SK-N-SH treated with all-trans-retinoic acid at 6 μM for 48 hours (cell line): ENCODE measurements at regions not wholly inside any gene's neighbourhood (a gene's known extent, or its start where the extent isn't known, plus 50 kb on each side); places are given as distances from the start of the nearest gene placed in this dataset.
"Not testable (repeated sequence)": the region's sequence is repeated elsewhere in the genome, so short reads cannot be mapped to it uniquely, and the experiment has no call there.

Experiments used
- ATAC-seq: fragments of 200-7000 bp; cut with Tn5 transposase; 3 replicates; pipeline ENCODE4 v1.9.1; 2020; ENCODE audit warnings: mild to moderate bottlenecking, moderate library complexity
- ARNTL ChIP-seq: fragments of 450-650 bp; formaldehyde crosslinking; IDR thresholded peaks from 2 replicates; pipeline ENCODE4 v1.5.0; 2020; ENCODE audit warnings: low read depth, mild to moderate bottlenecking, moderate library complexity, borderline replicate concordance
- BACH2 ChIP-seq: fragments of 250-450 bp; sonication (Bioruptor Pico); IDR thresholded peaks from 2 replicates; pipeline ENCODE4 v1.9.0; 2021; ENCODE audit warnings: mild to moderate bottlenecking, borderline replicate concordance
- CREB5 ChIP-seq: fragments of 250-450 bp; sonication (Bioruptor Pico); IDR thresholded peaks from 2 replicates; pipeline ENCODE4 v1.5.1; 2020; ENCODE audit warnings: low read depth, mild to moderate bottlenecking, moderate library complexity
- CSDC2 ChIP-seq: fragments of 250-450 bp; sonication (Bioruptor Pico); IDR thresholded peaks from 2 replicates; pipeline ENCODE4 v1.5.0; 2020; ENCODE audit warnings: mild to moderate bottlenecking, moderate library complexity
- CSRNP3 ChIP-seq: fragments of 250-450 bp; sonication (Bioruptor Pico); IDR thresholded peaks from 2 replicates; pipeline ENCODE4 v1.5.1; 2021; ENCODE audit warnings: mild to moderate bottlenecking, moderate library complexity
- ESRRG ChIP-seq: fragments of 250-450 bp; sonication (Bioruptor Pico); IDR thresholded peaks from 2 replicates; pipeline ENCODE4 v1.6.1; 2021; ENCODE audit warnings: mild to moderate bottlenecking
- GLIS3 ChIP-seq: fragments of 250-450 bp; sonication (Bioruptor Pico); IDR thresholded peaks from 2 replicates; pipeline ENCODE4 v1.5.0; 2020; ENCODE audit warnings: mild to moderate bottlenecking, moderate library complexity
- ISL1 ChIP-seq: fragments of 250-450 bp; sonication (Bioruptor Pico); IDR thresholded peaks from 2 replicates; pipeline ENCODE4 v2.1.2; 2022; ENCODE audit warnings: mild to moderate bottlenecking, moderate library complexity
- POU6F1 ChIP-seq: fragments of 250-450 bp; sonication (Bioruptor Pico); IDR thresholded peaks from 2 replicates; pipeline ENCODE4 v1.8.0; 2021; ENCODE audit warnings: low read depth, mild to moderate bottlenecking, moderate library complexity, borderline replicate concordance
- PPARA ChIP-seq: fragments of 250-450 bp; sonication (Bioruptor Pico); IDR thresholded peaks from 2 replicates; pipeline ENCODE4 v1.5.0; 2020; ENCODE audit warnings: mild to moderate bottlenecking, borderline replicate concordance
- RARB ChIP-seq: fragments of 250-450 bp; sonication (Bioruptor Pico); IDR thresholded peaks from 2 replicates; pipeline ENCODE4 v1.8.0; 2021; ENCODE audit warnings: mild to moderate bottlenecking, moderate library complexity
- SNAI2 ChIP-seq: fragments of 250-450 bp; sonication (Bioruptor Pico); IDR thresholded peaks from 2 replicates; pipeline ENCODE4 v1.5.0; 2020; ENCODE audit warnings: mild to moderate bottlenecking, moderate library complexity
- TSHZ2 ChIP-seq: fragments of 250-450 bp; sonication (Bioruptor Pico); IDR thresholded peaks from 2 replicates; pipeline ENCODE4 v1.5.0; 2020; ENCODE audit warnings: mild to moderate bottlenecking, moderate library complexity
- ZC3H10 ChIP-seq: fragments of 250-450 bp; sonication (Bioruptor Pico); IDR thresholded peaks from 2 replicates; pipeline ENCODE4 v1.5.1; 2021; ENCODE audit warnings: mild to moderate bottlenecking, moderate library complexity
- ZFP3 ChIP-seq: fragments of 250-450 bp; sonication (Bioruptor Pico); IDR thresholded peaks from 2 replicates; pipeline ENCODE4 v1.5.0; 2020; ENCODE audit warnings: mild to moderate bottlenecking, moderate library complexity
- ZFP30 ChIP-seq: fragments of 450-650 bp; formaldehyde crosslinking; IDR thresholded peaks from 2 replicates; pipeline ENCODE4 v1.5.0; 2022; ENCODE audit warnings: mild to moderate bottlenecking, moderate library complexity
- ZNF565 ChIP-seq: fragments of 450-650 bp; formaldehyde crosslinking; conservative IDR thresholded peaks from 2 replicates; pipeline ENCODE4 v1.5.0; 2020; ENCODE audit warnings: low read depth, mild to moderate bottlenecking, moderate library complexity
- ZNF70 ChIP-seq: fragments of 450-650 bp; formaldehyde crosslinking; IDR thresholded peaks from 2 replicates; pipeline ENCODE4 v1.5.0; 2020; ENCODE audit warnings: mild to moderate bottlenecking, moderate library complexity
- ZNF8 ChIP-seq: fragments of 450-650 bp; formaldehyde crosslinking; IDR thresholded peaks from 2 replicates; pipeline ENCODE4 v1.5.0; 2020; ENCODE audit warnings: mild to moderate bottlenecking, moderate library complexity

GRCh38 chr1:109838838-109839240 is 71.8 kb upstream of the CSF1 start (continued):
- TF ChIP-seq CSRNP3 (CRISPR knock-in tag) (no peak), ZNF565 (no peak), BACH2 (CRISPR knock-in tag) (no peak), ISL1 (CRISPR knock-in tag) (no peak), ZFP3 (CRISPR knock-in tag) (no peak), RARB (CRISPR knock-in tag) (no peak), ARNTL (CRISPR knock-in tag) (no peak), ZFP30 (CRISPR knock-in tag) (no peak), SNAI2 (CRISPR knock-in tag) (no peak), CREB5 (no peak)
- TF ChIP-seq, all 23 proteins: peak for 0

- ATAC-seq = no peak
- TF ChIP-seq CSDC2 (CRISPR knock-in tag) (no peak), ZNF8 (CRISPR knock-in tag) (no peak), GLIS3 (CRISPR knock-in tag) (no peak), BACH2 (CRISPR knock-in tag) (no peak), ZC3H10 (CRISPR knock-in tag) (no peak), ISL1 (CRISPR knock-in tag) (no peak), CSRNP3 (CRISPR knock-in tag) (no peak), PPARA (CRISPR knock-in tag) (no peak), TSHZ2 (CRISPR knock-in tag) (no peak), ESRRG (no peak), ZNF70 (CRISPR knock-in tag) (no peak), ZFP30 (CRISPR knock-in tag) (no peak), RARB (CRISPR knock-in tag) (no peak), POU6F1 (CRISPR knock-in tag) (no peak), ZFP3 (CRISPR knock-in tag) (no peak)
These were observed 72.6 kb upstream of the CSF1 start for GRCh38 chr1:109837852-109838570.

GRCh38 chr1:109835645-109836044 is 71.9 kb upstream of the EPS8L3 start:
- not testable (repeated sequence) for ATAC-seq

GRCh38 chr1:109834951-109835350 is 71.2 kb upstream of the EPS8L3 start:
- TF ChIP-seq GLIS3 (CRISPR knock-in tag) = no peak
- no peak for ATAC-seq
